K562 (cell line): ENCODE measurements at regions not wholly inside any gene's neighbourhood (a gene's known extent, or its start where the extent isn't known, plus 50 kb on each side); places are given as distances from the start of the nearest gene placed in this dataset.

Source experiments
- ATAC-seq: fragments of 200-7000 bp; cut with Tn5 transposase; 3 replicates; pipeline ENCODE4 v1.9.1; 2020; ENCODE audit warnings: moderate library complexity
- BruUV-seq: library from RNA; stranded (reverse); fragments of 400-500 nt; replicated peaks from 2 replicates; lab custom pipeline; 2021; lab: Mats Ljungman, UMichigan
- CTCF ChIA-PET: fragments of 300-600 bp; formaldehyde crosslinking; extraction: SDS; loops from one replicate; lab custom pipeline; 2021; ENCODE audit warnings: low intra/inter-chr PET ratio; lab: Yijun Ruan, JAX
- POLR2A ChIA-PET: fragments of 300-600, 350-650 bp; sonication (Branson Sonifier 250); formaldehyde crosslinking; extraction: SDS; loops from one replicate; lab custom pipeline; 2021; ENCODE audit warnings: antibody characterized with exemption, inconsistent platforms; lab: Yijun Ruan, JAX
- DNase-seq, 4 experiments: peaks; one replicate each; pipeline versions ENCODE4 v3.0.0 to v3.0.0-alpha.2; 2011 to 2018; ENCODE audit warnings: low spot score in 3 of 4, mixed read lengths in 3 of 4; ENCODE audit errors: extremely low read depth in 1 of 4
- FAIRE-seq: peaks from 2 replicates; lab custom pipeline; 2011; peaks lifted over from hg19 to GRCh38; lab: Jason Lieb, UNC
- H2AFZ ChIP-seq: 2 replicates; pipeline ENCODE4 v1.6.0; 2011; ENCODE audit warnings: low read depth, low read length, control low read depth, inconsistent platforms
- H3K27ac ChIP-seq: fragments of 200-600 bp; 3 replicates; pipeline ENCODE4 v1.8.0; 2011; ENCODE audit warnings: low read depth, mild to moderate bottlenecking, control low read depth, inconsistent platforms, low read length, moderate library complexity, mixed read lengths; ENCODE audit errors: extremely low read depth
- H3K27me3 ChIP-seq, 2 experiments: fragments of 300-600 bp in 1 of 2; 2 replicates in 1 of 2; 3 replicates in 1 of 2; pipeline versions ENCODE4 v1.6.0 to v1.8.0; 2011; ENCODE audit warnings: inconsistent platforms in 2 of 2, low read length in 2 of 2, mild to moderate bottlenecking in 1 of 2, mixed read lengths in 1 of 2, moderate library complexity in 1 of 2; ENCODE audit not compliant: control insufficient read depth in 2 of 2, insufficient read depth in 2 of 2
- H3K36me3 ChIP-seq: fragments of 300-600 bp; 3 replicates; pipeline ENCODE4 v1.8.0; 2011; ENCODE audit warnings: mild to moderate bottlenecking, low read length, inconsistent platforms; ENCODE audit not compliant: control insufficient read depth, insufficient read depth
- H3K4me1 ChIP-seq, 2 experiments: fragments of 200-600 bp in 1 of 2; replicated peaks in 1 of 2; 2 replicates in 1 of 2; 3 replicates in 1 of 2; pipeline versions ENCODE4 v1.5.1 to v1.8.0; 2011; ENCODE audit warnings: inconsistent platforms in 2 of 2, low read length in 2 of 2, mild to moderate bottlenecking in 1 of 2, mixed read lengths in 1 of 2, moderate library complexity in 1 of 2; ENCODE audit not compliant: control insufficient read depth in 2 of 2, insufficient read depth in 2 of 2
- H3K4me2 ChIP-seq: 2 replicates; pipeline ENCODE4 v1.6.1; 2011; ENCODE audit warnings: low read length, control low read depth, inconsistent platforms, mixed read lengths; ENCODE audit not compliant: insufficient read depth
- H3K4me3 ChIP-seq: fragments of 200-600 bp; sonication (generic), shearing (Covaris generic); 2 replicates; pipeline ENCODE4 v1.5.1; 2016; ENCODE audit warnings: control low read depth, inconsistent platforms
- H3K79me2 ChIP-seq: fragments of 200-600 bp; 3 replicates; pipeline ENCODE4 v1.8.0; 2011; ENCODE audit warnings: low read length, inconsistent platforms; ENCODE audit not compliant: control insufficient read depth, insufficient read depth
- H3K9ac ChIP-seq, 2 experiments: 2 replicates each; pipeline versions ENCODE4 v1.6.0 to v1.6.1; 2011; ENCODE audit warnings: low read depth in 2 of 2, low read length in 2 of 2, control low read depth in 1 of 2, inconsistent platforms in 1 of 2, mild to moderate bottlenecking in 1 of 2, mixed read lengths in 1 of 2; ENCODE audit not compliant: insufficient read depth in 1 of 2
- H3K9me1 ChIP-seq: one replicate; pipeline ENCODE4 v1.6.0; 2011; ENCODE audit warnings: inconsistent platforms, mild to moderate bottlenecking, low read length, moderate library complexity; ENCODE audit not compliant: control insufficient read depth, insufficient read depth
- H3K9me3 ChIP-seq: replicated peaks from 2 replicates; pipeline ENCODE4 v1.5.1; 2011; ENCODE audit warnings: low read depth, low read length, inconsistent platforms; ENCODE audit not compliant: control insufficient read depth, insufficient read depth
- H4K20me1 ChIP-seq: replicated peaks from 2 replicates; pipeline ENCODE4 v1.6.1; 2011; ENCODE audit warnings: low read length, inconsistent platforms, mixed read lengths; ENCODE audit not compliant: control insufficient read depth, insufficient read depth
- CCAR2 ChIP-seq: fragments of 200-400 bp; formaldehyde crosslinking; IDR thresholded peaks from 2 replicates; pipeline ENCODE4 v1.6.1; 2017; ENCODE audit warnings: mild to moderate bottlenecking, low read depth, low read length
- DPF2 ChIP-seq: fragments of 450-650 bp; IDR thresholded peaks from 2 replicates; pipeline ENCODE4 v1.6.1; 2016
- HNRNPK ChIP-seq: fragments of 200-400 bp; formaldehyde crosslinking; IDR thresholded peaks from one replicate; pipeline ENCODE4 v1.6.1; 2018; ENCODE audit warnings: mild to moderate bottlenecking, low read depth, low read length; ENCODE audit not compliant: poor library complexity, severe bottlenecking
- L3MBTL2 ChIP-seq: fragments of 450-650 bp; IDR thresholded peaks from 2 replicates; pipeline ENCODE4 v1.6.1; 2016; ENCODE audit warnings: mild to moderate bottlenecking, moderate library complexity
- MAFG ChIP-seq: fragments of 450-650 bp; conservative IDR thresholded peaks from 2 replicates; pipeline ENCODE4 v1.6.1; 2016; ENCODE audit warnings: missing genetic modification characterization, missing compliant biosample characterization
- MECOM ChIP-seq: fragments of 250-450 bp; sonication (Bioruptor Pico); IDR thresholded peaks from 2 replicates; pipeline ENCODE4 v1.8.0; 2022; ENCODE audit warnings: inconsistent platforms
- MYNN ChIP-seq, 2 experiments: sonication (generic); formaldehyde crosslinking in 1 of 2; IDR thresholded peaks; 2 replicates each; pipeline versions ENCODE4 v1.5.0 to v1.6.1; 2016 to 2020; ENCODE audit warnings: antibody characterized with exemption in 1 of 2, missing genetic modification reagents in 1 of 2
- NFE2 ChIP-seq: IDR thresholded peaks from 2 replicates; pipeline ENCODE4 v1.6.1; 2014; ENCODE audit warnings: antibody characterized with exemption, low read depth
- SOX6 ChIP-seq: fragments of 450-650 bp; IDR thresholded peaks from 2 replicates; pipeline ENCODE4 v1.6.1; 2014; ENCODE audit warnings: mild to moderate bottlenecking
- SRSF9 ChIP-seq: fragments of 200-400 bp; formaldehyde crosslinking; IDR thresholded peaks from 2 replicates; pipeline ENCODE4 v1.6.1; 2017; ENCODE audit warnings: low read depth, low read length, borderline replicate concordance
- XRCC5 ChIP-seq: fragments of 200-400 bp; formaldehyde crosslinking; IDR thresholded peaks from 2 replicates; pipeline ENCODE4 v1.6.1; 2017; ENCODE audit warnings: low read depth, mild to moderate bottlenecking, low read length
- ZNF197 ChIP-seq: fragments of 200-800 bp; sonication (Bioruptor generic); IDR thresholded peaks from 2 replicates; pipeline ENCODE4 v1.6.1; 2016; ENCODE audit warnings: low read depth, missing genetic modification characterization, missing compliant biosample characterization
- ZNF695 ChIP-seq: fragments of 450-650 bp; formaldehyde crosslinking; IDR thresholded peaks from 2 replicates; pipeline ENCODE4 v1.4.0; 2020; ENCODE audit warnings: mild to moderate bottlenecking, moderate library complexity
- ZNF785 ChIP-seq: fragments of 250-450 bp; sonication (Bioruptor Pico); IDR thresholded peaks from 2 replicates; pipeline ENCODE4 v1.4.0; 2020; ENCODE audit warnings: mild to moderate bottlenecking
- WGBS: fragments of 100-300 bp; shearing (Covaris generic); methylation state at CpG from one replicate; pipeline ENCODE4 v1.1.6; 2016; ENCODE audit warnings: low coverage, mixed read lengths; ENCODE audit not compliant: insufficient coverage; ENCODE audit errors: missing lambda C conversion rate; 5-methylcytosine and 5-hydroxymethylcytosine counted together
- in situ Hi-C: fragments of 300-500 bp; cut with MboI; formaldehyde crosslinking; loops from 4 replicates; pipeline ENCODE4 v1.15.0; 2018; ENCODE audit warnings: inconsistent platforms, mixed read lengths
- intact Hi-C: fragments of 100-400 bp; cut with micrococcal nuclease; formaldehyde crosslinking; loops from 2 replicates; pipeline ENCODE4 v1.14.2; 2022
- TF ChIP-seq, protein P1 (sequence below): fragments of 250-450 bp; sonication (Bioruptor Pico); IDR thresholded peaks from 2 replicates; pipeline ENCODE4 v1.9.0; 2021; ENCODE audit warnings: mild to moderate bottlenecking
- TF ChIP-seq, protein P2 (sequence below): fragments of 250-450 bp; sonication (Bioruptor Pico); IDR thresholded peaks from 2 replicates; pipeline ENCODE4 v1.4.0; 2020; ENCODE audit warnings: borderline replicate concordance

DNA sequence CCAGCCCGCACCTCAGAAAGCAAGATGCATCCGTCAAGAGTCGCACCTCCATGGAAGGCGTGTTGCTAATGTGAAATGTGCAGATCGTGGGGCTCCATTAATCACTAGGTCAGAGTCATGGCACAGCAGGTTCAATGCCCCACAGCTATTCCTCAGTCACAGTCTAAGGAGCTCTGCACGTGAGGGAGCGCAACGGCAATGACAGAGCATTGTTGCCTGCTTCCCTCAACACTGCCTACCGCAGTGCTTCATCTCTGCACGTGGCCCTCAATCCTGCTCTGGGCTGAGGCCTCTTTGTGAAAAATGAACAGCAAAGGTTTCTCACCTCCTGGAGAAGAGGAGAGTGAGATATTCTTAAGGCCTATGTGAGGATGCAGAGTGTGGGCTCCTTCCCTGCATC is 995.2 kb upstream of the TMEM132C start:
- Histone ChIP-seq H3K9me3 (no peaks in the 10 kb centered on the region), H3K4me1 (no peaks in the 10 kb centered on the region; a peak in 1 of 5 replicates), H3K9me1 (no peaks in the 10 kb centered on the region), H3K27me3 (peaks cover 22 to 38% of the 10 kb centered on the region in 2 experiments), H2AFZ (no peak overlapping the region), H3K79me2 (no peaks in the 10 kb centered on the region), H3K4me2 (no peak overlapping the region), H3K27ac (no peak overlapping the region), H3K36me3 (no peaks in the 10 kb centered on the region), H4K20me1 (no peaks in the 10 kb centered on the region), H3K9ac (no peak overlapping the region), H3K4me3 (no peak overlapping the region)
- ATAC-seq (peak; percentile 39; the same call in 1 of the 3 replicates), DNase-seq (no peak), FAIRE-seq (no peak)
- in situ Hi-C loops (no loop called here), intact Hi-C loops (no loop called here)
- WGBS, result 6% methylated on average over 10 of the region's 10 CpGs
- no TSS peak for BruUV-seq
- ChIA-PET CTCF (no interaction called here), POLR2A (no interaction called here)
- TF ChIP-seq XRCC5 (no peak), NFE2 (no peak), L3MBTL2 (peak; percentile 79), ZNF197 (CRISPR knock-in tag) (no peak), MAFG (tag) (peak; percentile 17; the same call in 1 of the 2 replicates), SOX6 (peak; percentile 40; the same call in 1 of the 2 replicates), DPF2 (no peak), MECOM (CRISPR knock-in tag) (no peak), MYNN (IDR thresholded peaks at IDR 0.05) (no peak), MYNN (CRISPR knock-in tag; IDR thresholded peaks at IDR 0.05) (no peak), ZNF785 (no peak), SRSF9 (no peak), ZNF695 (CRISPR knock-in tag) (no peak), HNRNPK (no peak), CCAR2 (no peak)
- TF ChIP-seq, protein P1, sequence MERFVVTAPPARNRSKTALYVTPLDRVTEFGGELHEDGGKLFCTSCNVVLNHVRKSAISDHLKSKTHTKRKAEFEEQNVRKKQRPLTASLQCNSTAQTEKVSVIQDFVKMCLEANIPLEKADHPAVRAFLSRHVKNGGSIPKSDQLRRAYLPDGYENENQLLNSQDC, result no peak
- TF ChIP-seq, protein P2, sequence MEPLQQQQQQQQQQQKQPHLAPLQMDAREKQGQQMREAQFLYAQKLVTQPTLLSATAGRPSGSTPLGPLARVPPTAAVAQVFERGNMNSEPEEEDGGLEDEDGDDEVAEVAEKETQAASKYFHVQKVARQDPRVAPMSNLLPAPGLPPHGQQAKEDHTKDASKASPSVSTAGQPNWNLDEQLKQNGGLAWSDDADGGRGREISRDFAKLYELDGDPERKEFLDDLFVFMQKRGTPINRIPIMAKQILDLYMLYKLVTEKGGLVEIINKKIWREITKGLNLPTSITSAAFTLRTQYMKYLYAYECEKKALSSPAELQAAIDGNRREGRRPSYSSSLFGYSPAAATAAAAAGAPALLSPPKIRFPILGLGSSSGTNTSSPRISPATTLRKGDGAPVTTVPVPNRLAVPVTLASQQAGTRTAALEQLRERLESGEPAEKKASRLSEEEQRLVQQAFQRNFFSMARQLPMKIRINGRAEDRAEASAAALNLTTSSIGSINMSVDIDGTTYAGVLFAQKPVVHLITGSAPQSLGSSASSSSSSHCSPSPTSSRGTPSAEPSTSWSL (CRISPR knock-in tag), result no peak
